T-cell (primary cell): ENCODE measurements at regions not wholly inside any gene's neighbourhood (a gene's known extent, or its start where the extent isn't known, plus 50 kb on each side); places are given as distances from the start of the nearest gene placed in this dataset.

Source experiments
- ATAC-seq, 4 experiments: fragments of 200-7000 bp in 3 of 4; fragments of 150-1000 bp in 1 of 4; cut with Tn5 transposase; replicated peaks in 1 of 4; 1 replicate in 3 of 4; 2 replicates in 1 of 4; pipeline ENCODE4 v1.10.0; 2021; ENCODE audit warnings: moderate library complexity in 3 of 4, mild to moderate bottlenecking in 2 of 4, moderate number of reproducible peaks in 1 of 4
- CTCF ChIA-PET, 2 donors: fragments of 300-600 bp; sonication (Branson Sonifier 250); formaldehyde crosslinking; loops; one replicate each; lab custom pipeline; 2022; ENCODE audit warnings: antibody characterized with exemption in 2 of 2; lab: Charles Lee
- POLR2A ChIA-PET, 2 donors: fragments of 300-600 bp; sonication (Branson Sonifier 250); formaldehyde crosslinking; loops; one replicate each; lab custom pipeline; 2022; ENCODE audit warnings: antibody characterized with exemption in 2 of 2; lab: Charles Lee
- DNase-seq, 35 experiments: peaks; one replicate each; pipeline versions ENCODE4 v3.0.0 to v3.0.0-alpha.2; 2013 to 2023
- H3K27ac ChIP-seq: one replicate; pipeline ENCODE4 v1.5.1; 2013; ENCODE audit warnings: low read length
- H3K27me3 ChIP-seq, 2 experiments: replicated peaks in 1 of 2; 1 replicate in 1 of 2; 2 replicates in 1 of 2; pipeline versions ENCODE4 v1.6.1 to v1.7.0; 2013; ENCODE audit warnings: low read length in 1 of 2, mixed read lengths in 1 of 2; ENCODE audit not compliant: control insufficient read depth in 2 of 2, insufficient read depth in 2 of 2; ENCODE audit errors: extremely low read depth in 1 of 2
- H3K36me3 ChIP-seq, 2 donors: 1 replicate in 1 of 2; 2 replicates in 1 of 2; pipeline versions ENCODE4 v1.6.1 to v1.7.0; 2013; ENCODE audit warnings: low read length in 1 of 2; ENCODE audit not compliant: control insufficient read depth in 2 of 2, insufficient read depth in 1 of 2; ENCODE audit errors: extremely low read depth in 1 of 2
- H3K4me1 ChIP-seq, 2 experiments: 1 replicate in 1 of 2; 2 replicates in 1 of 2; pipeline versions ENCODE4 v1.6.1 to v1.7.0; 2013; ENCODE audit warnings: low read length in 2 of 2, mixed read lengths in 1 of 2; ENCODE audit not compliant: insufficient read depth in 2 of 2, control insufficient read depth in 1 of 2; ENCODE audit errors: extremely low read depth in 1 of 2
- H3K4me3 ChIP-seq, 2 donors: 1 replicate in 1 of 2; 2 replicates in 1 of 2; pipeline versions ENCODE4 v1.5.1 to v1.7.0; 2013; ENCODE audit warnings: mild to moderate bottlenecking in 2 of 2, low read length in 1 of 2, moderate library complexity in 1 of 2; ENCODE audit not compliant: control insufficient read depth in 1 of 2; ENCODE audit errors: extremely low read depth in 1 of 2
- H3K9me3 ChIP-seq: 2 replicates; pipeline ENCODE4 v1.7.0; 2013
- H3K27ac Mint-ChIP-seq, 2 donors: one replicate each; pipeline ENCODE4 v1.8.0; 2020 to 2021; ENCODE audit warnings: mild to moderate bottlenecking in 2 of 2, mixed read lengths in 2 of 2
- H3K27me3 Mint-ChIP-seq, 2 donors: one replicate each; pipeline ENCODE4 v1.8.0; 2021 to 2022; ENCODE audit warnings: mixed read lengths in 2 of 2
- H3K36me3 Mint-ChIP-seq: one replicate; pipeline ENCODE4 v1.8.0; 2021; ENCODE audit warnings: mixed read lengths
- H3K4me1 Mint-ChIP-seq, 3 donors: one replicate each; pipeline ENCODE4 v1.8.0; 2020 to 2022; ENCODE audit warnings: mixed read lengths in 3 of 3, mild to moderate bottlenecking in 1 of 3
- H3K4me3 Mint-ChIP-seq, 3 donors: one replicate each; pipeline ENCODE4 v1.8.0; 2020 to 2022; ENCODE audit warnings: mild to moderate bottlenecking in 3 of 3, mixed read lengths in 3 of 3, moderate library complexity in 3 of 3
- H3K9me3 Mint-ChIP-seq, 3 donors: one replicate each; pipeline ENCODE4 v1.8.0; 2020 to 2022; ENCODE audit warnings: mixed read lengths in 3 of 3
- WGBS: methylation state at CpG from one replicate; pipeline ENCODE4 v1.1.5; 2013; ENCODE audit warnings: missing lambda C conversion rate; ENCODE audit not compliant: insufficient coverage; 5-methylcytosine and 5-hydroxymethylcytosine counted together

- H3K9me3 Mint-ChIP-seq = no peaks in the 10 kb centered on the region
- no peaks in the 10 kb centered on the region for H3K36me3 Mint-ChIP-seq
- H3K4me3 ChIP-seq = no peak overlapping the region
- H3K27me3 Mint-ChIP-seq = peaks cover 17 to 26% of the 10 kb centered on the region in 2 donors
- H3K27ac Mint-ChIP-seq = no peak overlapping the region
- ATAC-seq (no peak), DNase-seq (no peak)
- H3K27me3 ChIP-seq = peaks cover 0 to 7% of the 10 kb centered on the region in 2 experiments
- no peaks in the 10 kb centered on the region for H3K9me3 ChIP-seq
- no peaks in the 10 kb centered on the region for H3K4me1 ChIP-seq
- ChIA-PET CTCF (no interaction called here), POLR2A (no interaction called here)
- no peak overlapping the region for H3K27ac ChIP-seq
- no peaks in the 10 kb centered on the region for H3K4me1 Mint-ChIP-seq
- no peak overlapping the region for H3K4me3 Mint-ChIP-seq
- no peaks in the 10 kb centered on the region for H3K36me3 ChIP-seq
These were observed 345.2 kb downstream of the VPS13C start for GRCh38 chr15:61715082-61715481.

- H3K27me3 Mint-ChIP-seq = peaks cover 11% of the 10 kb centered on the region in 2 donors
- Histone ChIP-seq H3K27ac (no peak overlapping the region), H3K4me3 (no peak overlapping the region), H3K27me3 (peaks cover 0 to 5% of the 10 kb centered on the region in 2 experiments), H3K9me3 (no peaks in the 10 kb centered on the region), H3K36me3 (no peaks in the 10 kb centered on the region), H3K4me1 (no peaks in the 10 kb centered on the region)
- POLR2A ChIA-PET = no interaction called here
- no peak overlapping the region for H3K27ac Mint-ChIP-seq
- H3K4me3 Mint-ChIP-seq = no peak overlapping the region
- no peaks in the 10 kb centered on the region for H3K4me1 Mint-ChIP-seq
- DNase-seq (no peak), ATAC-seq (no peak)
- CTCF ChIA-PET = no interaction called here
- H3K36me3 Mint-ChIP-seq = no peaks in the 10 kb centered on the region
- no peaks in the 10 kb centered on the region for H3K9me3 Mint-ChIP-seq
- 80% methylated on average over 3 of the region's 4 CpGs for WGBS
These were observed 348.0 kb downstream of the VPS13C start for GRCh38 chr15:61712129-61712759.

- no peaks in the 10 kb centered on the region for H3K36me3 ChIP-seq
- no peak overlapping the region for H3K4me3 ChIP-seq
- Mint-ChIP-seq H3K9me3 (no peaks in the 10 kb centered on the region), H3K27ac (no peak overlapping the region), H3K4me3 (no peak overlapping the region), H3K27me3 (peaks cover 28% of the 10 kb centered on the region in 2 donors), H3K36me3 (no peaks in the 10 kb centered on the region), H3K4me1 (no peaks in the 10 kb centered on the region)
- ChIA-PET POLR2A (no interaction called here), CTCF (no interaction called here)
- no peaks in the 10 kb centered on the region for H3K9me3 ChIP-seq
- no peaks in the 10 kb centered on the region for H3K4me1 ChIP-seq
- H3K27me3 ChIP-seq = peaks cover 0 to 5% of the 10 kb centered on the region in 2 experiments
- DNase-seq (no peak), ATAC-seq (no peak)
- 62% methylated on average over 2 of the region's 3 CpGs for WGBS
- no peak overlapping the region for H3K27ac ChIP-seq
These were observed 357.8 kb downstream of the VPS13C start for GRCh38 chr15:61702224-61703020.

GRCh38 chr15:61701455-61701854 lies 358.8 kb downstream of the VPS13C start:
- Histone ChIP-seq H3K27ac (no peak overlapping the region), H3K9me3 (no peaks in the 10 kb centered on the region), H3K4me3 (no peak overlapping the region), H3K27me3 (peaks cover 0 to 5% of the 10 kb centered on the region in 2 experiments), H3K4me1 (no peaks in the 10 kb centered on the region), H3K36me3 (no peaks in the 10 kb centered on the region)
- ChIA-PET CTCF (no interaction called here), POLR2A (no interaction called here)
- ATAC-seq = no peak
- Mint-ChIP-seq H3K36me3 (no peaks in the 10 kb centered on the region), H3K9me3 (no peaks in the 10 kb centered on the region), H3K4me3 (no peak overlapping the region), H3K4me1 (no peaks in the 10 kb centered on the region), H3K27ac (no peak overlapping the region), H3K27me3 (peaks cover 30 to 33% of the 10 kb centered on the region in 2 donors)
- no CpG with 5 or more reads among the region's 4 CpGs for WGBS
- DNase-seq = no peak

- Mint-ChIP-seq H3K27me3 (peaks cover 30 to 33% of the 10 kb centered on the region in 2 donors), H3K4me1 (no peaks in the 10 kb centered on the region), H3K36me3 (no peaks in the 10 kb centered on the region), H3K4me3 (no peak overlapping the region), H3K9me3 (no peaks in the 10 kb centered on the region), H3K27ac (no peak overlapping the region)
- Histone ChIP-seq H3K4me1 (no peaks in the 10 kb centered on the region), H3K9me3 (no peaks in the 10 kb centered on the region), H3K27me3 (peaks cover 0 to 5% of the 10 kb centered on the region in 2 experiments), H3K4me3 (no peak overlapping the region), H3K27ac (no peak overlapping the region), H3K36me3 (no peaks in the 10 kb centered on the region)
- WGBS = 79% methylated on average over 2 of the region's 6 CpGs
- DNase-seq = no peak
- no peak for ATAC-seq
- ChIA-PET CTCF (no interaction called here), POLR2A (no interaction called here)
These were observed 359.4 kb downstream of the VPS13C start for GRCh38 chr15:61700803-61701202.

- no peaks in the 10 kb centered on the region for H3K4me1 ChIP-seq
- POLR2A ChIA-PET = no interaction called here
- no peaks in the 10 kb centered on the region for H3K9me3 ChIP-seq
- no peak overlapping the region for H3K4me3 Mint-ChIP-seq
- DNase-seq (no peak), ATAC-seq (no peak)
- H3K27me3 ChIP-seq = peaks cover 0 to 6% of the 10 kb centered on the region in 2 experiments
- no peak overlapping the region for H3K4me3 ChIP-seq
- H3K9me3 Mint-ChIP-seq = no peaks in the 10 kb centered on the region
- H3K27ac Mint-ChIP-seq = no peak overlapping the region
- no peaks in the 10 kb centered on the region for H3K36me3 Mint-ChIP-seq
- no peaks in the 10 kb centered on the region for H3K36me3 ChIP-seq
- peaks cover 40 to 50% of the 10 kb centered on the region in 2 donors for H3K27me3 Mint-ChIP-seq
- no peak overlapping the region for H3K27ac ChIP-seq
- CTCF ChIA-PET = no interaction called here
- no peaks in the 10 kb centered on the region for H3K4me1 Mint-ChIP-seq
- no CpG with 5 or more reads among the region's 2 CpGs for WGBS
These were observed 362.5 kb downstream of the VPS13C start for GRCh38 chr15:61697796-61698195.
